Caco-2 (cell line): ENCODE measurements at regions not wholly inside any gene's neighbourhood (a gene's known extent, or its start where the extent isn't known, plus 50 kb on each side); places are given as distances from the start of the nearest gene placed in this dataset.

Experiments used
- BruUV-seq: library from RNA; stranded (reverse); fragments of 400-500 nt; replicated peaks from 2 replicates; lab custom pipeline; 2021; lab: Mats Ljungman, UMichigan
- CTCF ChIA-PET: fragments of 300-600 bp; sonication (Branson Sonifier 250); formaldehyde crosslinking; loops from one replicate; lab custom pipeline; 2022; ENCODE audit warnings: antibody characterized with exemption; lab: Charles Lee
- POLR2A ChIA-PET: fragments of 300-600 bp; sonication (Branson Sonifier 250); formaldehyde crosslinking; loops from one replicate; lab custom pipeline; 2022; ENCODE audit warnings: antibody characterized with exemption; lab: Charles Lee
- DNase-seq, 2 experiments: peaks; one replicate each; pipeline versions ENCODE4 v3.0.0 to v3.0.0-alpha.2; 2020 to 2022
- H3K27me3 ChIP-seq: replicated peaks from 2 replicates; pipeline ENCODE4 v1.6.0; 2011; ENCODE audit warnings: low read length; ENCODE audit not compliant: control insufficient read depth, insufficient read depth
- H3K36me3 ChIP-seq: 2 replicates; pipeline ENCODE4 v1.5.1; 2011; ENCODE audit warnings: low read length; ENCODE audit not compliant: control insufficient read depth, insufficient read depth
- H3K4me1 ChIP-seq: fragments of 250-450 bp; sonication (Bioruptor Pico); 2 replicates; pipeline ENCODE4 v1.5.1; 2020; ENCODE audit warnings: mild to moderate bottlenecking
- H3K4me3 ChIP-seq: 2 replicates; pipeline ENCODE4 v1.5.1; 2011; ENCODE audit warnings: low read depth, mild to moderate bottlenecking, control low read depth, low read length
- H3K9me3 ChIP-seq: fragments of 250-450 bp; sonication (Bioruptor Pico); 2 replicates; pipeline ENCODE4 v1.5.1; 2020; ENCODE audit warnings: mild to moderate bottlenecking, moderate library complexity
- H3K27ac Mint-ChIP-seq: one replicate; pipeline ENCODE4 v1.8.0; 2022; ENCODE audit warnings: mixed read lengths; ENCODE audit not compliant: unreplicated experiment
- H3K27me3 Mint-ChIP-seq: one replicate; pipeline ENCODE4 v1.8.0; 2022; ENCODE audit warnings: mixed read lengths; ENCODE audit not compliant: insufficient read depth, unreplicated experiment
- H3K36me3 Mint-ChIP-seq: one replicate; pipeline ENCODE4 v1.8.0; 2022; ENCODE audit warnings: mild to moderate bottlenecking, mixed read lengths; ENCODE audit not compliant: insufficient read depth, unreplicated experiment
- H3K4me1 Mint-ChIP-seq: one replicate; pipeline ENCODE4 v1.8.0; 2022; ENCODE audit warnings: low read depth, mixed read lengths; ENCODE audit not compliant: unreplicated experiment
- H3K4me3 Mint-ChIP-seq: one replicate; pipeline ENCODE4 v1.8.0; 2022; ENCODE audit warnings: mild to moderate bottlenecking, moderate library complexity, mixed read lengths; ENCODE audit not compliant: unreplicated experiment
- H3K9me3 Mint-ChIP-seq: one replicate; pipeline ENCODE4 v1.8.0; 2022; ENCODE audit warnings: mixed read lengths; ENCODE audit not compliant: unreplicated experiment
- CTCF ChIP-seq, 2 experiments: fragments of 200-600 bp in 1 of 2; IDR thresholded peaks; 1 replicate in 1 of 2; 2 replicates in 1 of 2; pipeline versions ENCODE4 v1.5.1 to v1.8.0; 2011 to 2022; ENCODE audit warnings: antibody characterized with exemption in 1 of 2, control low read depth in 1 of 2, inconsistent platforms in 1 of 2, low read depth in 1 of 2, low read length in 1 of 2, mild to moderate bottlenecking in 1 of 2, moderate library complexity in 1 of 2; ENCODE audit not compliant: insufficient read depth in 1 of 2, severe bottlenecking in 1 of 2, unreplicated experiment in 1 of 2
- intact Hi-C: fragments of 100-400 bp; cut with micrococcal nuclease; formaldehyde crosslinking; loops from one replicate; pipeline ENCODE4 v1.10.0; 2022; ENCODE audit not compliant: unreplicated experiment

- no TSS peak for BruUV-seq
- Histone ChIP-seq H3K4me3 (no peak overlapping the region), H3K36me3 (no peaks in the 10 kb centered on the region), H3K4me1 (no peaks in the 10 kb centered on the region), H3K9me3 (no peaks in the 10 kb centered on the region), H3K27me3 (no peaks in the 10 kb centered on the region)
- ChIA-PET CTCF (interaction anchor here (0.9 kb wide), 1 partner anchor 124 kb away, joined by 3 read pairs; no protein-coding TSS in a partner anchor), POLR2A (no interaction called here)
- Mint-ChIP-seq H3K27ac (no peak overlapping the region), H3K36me3 (no peaks in the 10 kb centered on the region), H3K4me1 (no peaks in the 10 kb centered on the region), H3K4me3 (no peak overlapping the region), H3K27me3 (peaks cover 13% of the 10 kb centered on the region), H3K9me3 (no peaks in the 10 kb centered on the region)
- intact Hi-C loops, result loop anchor here (10.0 kb wide), 2 partner anchors 106 to 266 kb away; partner anchors contain the start of gene KCTD1
- TF ChIP-seq CTCF (IDR thresholded peaks at IDR 0.05; ENCODE audit: insufficient read depth in 1 of 2, low read depth in 1 of 2, low read length in 1 of 2, severe bottlenecking in 1 of 2, unreplicated experiment in 1 of 2), result no peak
- DNase-seq, result no peak
These were observed 102.2 kb upstream of the KCTD1 start for GRCh38 chr18:26650310-26651268.

GRCh38 chr18:26649193-26649543, 100.8 kb upstream of the KCTD1 start:
- H3K9me3 Mint-ChIP-seq, result no peaks in the 10 kb centered on the region
- Histone ChIP-seq H3K4me1 (no peaks in the 10 kb centered on the region), H3K27me3 (no peaks in the 10 kb centered on the region), H3K4me3 (no peak overlapping the region), H3K9me3 (no peaks in the 10 kb centered on the region), H3K36me3 (no peaks in the 10 kb centered on the region)
- DNase-seq, result no peak
- TF ChIP-seq CTCF (IDR thresholded peaks at IDR 0.05; ENCODE audit: insufficient read depth in 1 of 2, low read depth in 1 of 2, low read length in 1 of 2, severe bottlenecking in 1 of 2, unreplicated experiment in 1 of 2), result no peak
- POLR2A ChIA-PET, result no interaction called here
- H3K27ac Mint-ChIP-seq, result no peak overlapping the region
- H3K4me3 Mint-ChIP-seq, result no peak overlapping the region
- intact Hi-C loops, result loop anchor here (1.0 to 2.0 kb wide), 2 partner anchors 244 to 342 kb away; no protein-coding TSS in a partner anchor
- H3K4me1 Mint-ChIP-seq, result no peaks in the 10 kb centered on the region
- BruUV-seq, result no TSS peak
- peaks cover 13% of the 10 kb centered on the region for H3K27me3 Mint-ChIP-seq
- CTCF ChIA-PET, result no interaction called here
- no peaks in the 10 kb centered on the region for H3K36me3 Mint-ChIP-seq

- H3K27ac Mint-ChIP-seq, result no peak overlapping the region
- Histone ChIP-seq H3K36me3 (no peaks in the 10 kb centered on the region), H3K27me3 (no peaks in the 10 kb centered on the region), H3K4me3 (no peak overlapping the region), H3K4me1 (no peaks in the 10 kb centered on the region), H3K9me3 (no peaks in the 10 kb centered on the region)
- H3K36me3 Mint-ChIP-seq, result no peaks in the 10 kb centered on the region
- CTCF ChIA-PET, result no interaction called here
- no peak for TF ChIP-seq CTCF (IDR thresholded peaks at IDR 0.05; ENCODE audit: insufficient read depth in 1 of 2, low read depth in 1 of 2, low read length in 1 of 2, severe bottlenecking in 1 of 2, unreplicated experiment in 1 of 2)
- BruUV-seq, result no TSS peak
- POLR2A ChIA-PET, result no interaction called here
- no peaks in the 10 kb centered on the region for H3K4me1 Mint-ChIP-seq
- H3K27me3 Mint-ChIP-seq, result peaks cover 13% of the 10 kb centered on the region
- no peak for DNase-seq
- H3K9me3 Mint-ChIP-seq, result no peaks in the 10 kb centered on the region
- intact Hi-C loops, result loop anchor here (1.0 to 2.0 kb wide), 2 partner anchors 243 to 342 kb away; no protein-coding TSS in a partner anchor
- H3K4me3 Mint-ChIP-seq, result no peak overlapping the region
These were observed 100.3 kb upstream of the KCTD1 start for GRCh38 chr18:26648509-26649192.
